Kidney capillary endothelial cell (primary cell): ENCODE measurements at regions not wholly inside any gene's neighbourhood (a gene's known extent, or its start where the extent isn't known, plus 50 kb on each side); places are given as distances from the start of the nearest gene placed in this dataset.
"Not testable (repeated sequence)": the region's sequence is repeated elsewhere in the genome, so short reads cannot be mapped to it uniquely, and the experiment has no call there.

Experiments
- DNase-seq: peaks from one replicate; pipeline ENCODE4 v3.0.0-alpha.2; 2018; ENCODE audit warnings: low spot score

DNA sequence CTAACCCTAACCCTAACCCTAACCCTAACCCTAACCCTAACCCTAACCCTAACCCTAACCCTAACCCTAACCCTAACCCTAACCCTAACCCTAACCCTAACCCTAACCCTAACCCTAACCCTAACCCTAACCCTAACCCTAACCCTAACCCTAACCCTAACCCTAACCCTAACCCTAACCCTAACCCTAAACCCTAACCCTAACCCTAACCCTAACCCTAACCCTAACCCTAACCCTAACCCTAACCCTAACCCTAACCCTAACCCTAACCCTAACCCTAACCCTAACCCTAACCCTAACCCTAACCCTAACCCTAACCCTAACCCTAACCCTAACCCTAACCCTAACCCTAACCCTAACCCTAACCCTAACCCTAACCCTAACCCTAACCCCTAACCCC lies 80.6 kb upstream of the PLEKHG4B start:
- not testable (repeated sequence) for DNase-seq

- no peak for DNase-seq
Observed at GRCh38 chr5:11898-12297, 80.1 kb upstream of the PLEKHG4B start.

DNA sequence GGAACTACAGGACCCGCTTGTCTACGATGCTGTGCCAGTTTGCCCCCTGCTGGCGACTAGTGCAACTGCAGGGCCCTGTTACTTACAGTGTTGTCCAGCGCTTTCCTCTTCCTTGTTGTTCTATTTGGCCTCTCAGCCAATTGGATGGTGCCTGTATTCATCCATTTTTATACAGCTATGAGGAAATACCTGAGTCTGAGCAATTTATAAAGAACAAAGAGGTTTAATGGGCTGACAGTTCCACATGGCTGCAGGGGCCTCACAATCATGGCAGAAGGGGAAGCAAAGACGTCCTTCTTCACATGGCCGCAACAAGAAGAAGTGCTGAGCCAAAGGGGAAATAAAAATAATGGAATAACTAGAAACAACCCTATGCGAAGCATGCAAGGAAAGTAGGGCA lies 78.7 kb upstream of the PLEKHG4B start:
- no peak for DNase-seq

GRCh38 chr5:14676-15075 lies 77.3 kb upstream of the PLEKHG4B start:
- not testable (repeated sequence) for DNase-seq

GRCh38 chr5:20276-20675 lies 71.7 kb upstream of the PLEKHG4B start:
- not testable (repeated sequence) for DNase-seq

GRCh38 chr5:21654-22233 lies 70.2 kb upstream of the PLEKHG4B start:
- peak; percentile 7 for DNase-seq

GRCh38 chr5:23907-24306 lies 68.1 kb upstream of the PLEKHG4B start:
- DNase-seq: not testable (repeated sequence)

GRCh38 chr5:25067-25466 lies 66.9 kb upstream of the PLEKHG4B start:
- not testable (repeated sequence) for DNase-seq

DNA sequence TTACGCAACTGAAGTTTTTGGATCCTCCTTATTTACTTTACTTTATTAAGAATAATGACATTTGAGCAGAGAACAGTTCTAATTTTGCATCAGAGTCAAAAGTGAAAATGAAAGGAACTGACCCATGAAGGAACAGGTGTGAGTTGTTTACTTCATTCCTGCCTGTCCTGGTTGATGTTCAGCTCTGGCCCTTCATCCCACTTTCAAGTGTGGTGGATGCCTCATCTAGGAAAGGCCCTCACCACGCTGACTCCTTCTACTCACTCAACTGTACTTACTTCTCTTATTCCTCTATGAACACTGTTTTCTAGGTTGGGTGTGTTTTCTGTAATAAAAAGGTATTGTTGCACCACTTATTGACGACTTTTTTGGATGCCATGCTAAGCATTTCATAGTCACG lies 61.8 kb upstream of the PLEKHG4B start:
- DNase-seq: no peak

- DNase-seq: not testable (repeated sequence)
Observed at GRCh38 chr5:30556-30955, 61.4 kb upstream of the PLEKHG4B start.

GRCh38 chr5:32165-32564 lies 59.8 kb upstream of the PLEKHG4B start:
- no peak for DNase-seq

GRCh38 chr5:35521-35920 lies 56.4 kb upstream of the PLEKHG4B start:
- DNase-seq: not testable (repeated sequence)

DNA sequence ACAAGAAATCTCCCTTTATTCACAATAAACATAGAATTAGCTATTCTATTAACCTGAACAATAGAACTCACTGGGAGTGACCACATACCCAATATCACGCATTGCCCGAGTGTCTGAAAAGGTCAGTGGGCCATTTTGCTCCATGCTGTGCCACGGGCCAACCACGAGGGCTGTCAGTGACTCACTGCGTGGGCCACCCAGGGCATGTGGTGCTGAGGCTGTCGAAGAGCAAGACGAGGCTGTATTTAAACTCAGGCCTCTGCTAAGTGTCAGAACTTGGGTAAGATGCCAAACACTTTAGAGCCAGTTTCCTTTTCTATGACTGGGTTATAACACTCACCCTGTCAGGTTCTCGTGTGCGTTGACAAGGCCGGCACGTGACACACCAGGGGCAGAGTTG lies 54.8 kb upstream of the PLEKHG4B start:
- DNase-seq: not testable (repeated sequence)

DNA sequence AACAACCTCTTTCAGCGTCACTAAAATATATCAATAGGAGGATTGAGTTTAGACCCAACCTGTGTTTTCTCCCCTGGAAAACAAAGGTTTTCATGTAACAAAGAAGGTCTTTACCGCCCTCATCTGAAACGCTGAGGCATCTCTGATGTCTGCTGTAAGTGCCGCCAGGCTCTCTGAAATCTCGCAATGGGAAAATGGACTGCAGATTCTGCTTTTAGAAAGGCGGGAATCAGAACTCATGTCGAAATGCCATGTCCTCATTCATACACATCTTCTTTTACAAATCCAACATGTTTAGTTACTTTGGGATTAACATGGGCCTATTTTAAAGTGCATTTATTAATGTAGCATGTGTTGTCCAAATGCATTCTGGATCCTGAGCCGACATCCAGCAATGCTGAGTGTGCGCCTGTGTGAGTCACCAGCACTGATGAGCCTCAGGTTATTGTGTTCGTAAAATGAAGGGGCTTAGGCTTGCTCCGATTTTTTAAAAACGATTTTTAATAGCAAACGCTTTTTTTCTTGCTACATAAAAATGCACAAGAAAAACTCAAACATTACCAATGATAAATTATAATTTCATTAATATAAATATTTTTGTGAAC lies 51.9 kb upstream of the PLEKHG4B start:
- DNase-seq: no peak
